ENCODE measurements at regions not wholly inside any gene's neighbourhood (a gene's known extent, or its start where the extent isn't known, plus 50 kb on each side); places are given as distances from the start of the nearest gene placed in this dataset.

DNA sequence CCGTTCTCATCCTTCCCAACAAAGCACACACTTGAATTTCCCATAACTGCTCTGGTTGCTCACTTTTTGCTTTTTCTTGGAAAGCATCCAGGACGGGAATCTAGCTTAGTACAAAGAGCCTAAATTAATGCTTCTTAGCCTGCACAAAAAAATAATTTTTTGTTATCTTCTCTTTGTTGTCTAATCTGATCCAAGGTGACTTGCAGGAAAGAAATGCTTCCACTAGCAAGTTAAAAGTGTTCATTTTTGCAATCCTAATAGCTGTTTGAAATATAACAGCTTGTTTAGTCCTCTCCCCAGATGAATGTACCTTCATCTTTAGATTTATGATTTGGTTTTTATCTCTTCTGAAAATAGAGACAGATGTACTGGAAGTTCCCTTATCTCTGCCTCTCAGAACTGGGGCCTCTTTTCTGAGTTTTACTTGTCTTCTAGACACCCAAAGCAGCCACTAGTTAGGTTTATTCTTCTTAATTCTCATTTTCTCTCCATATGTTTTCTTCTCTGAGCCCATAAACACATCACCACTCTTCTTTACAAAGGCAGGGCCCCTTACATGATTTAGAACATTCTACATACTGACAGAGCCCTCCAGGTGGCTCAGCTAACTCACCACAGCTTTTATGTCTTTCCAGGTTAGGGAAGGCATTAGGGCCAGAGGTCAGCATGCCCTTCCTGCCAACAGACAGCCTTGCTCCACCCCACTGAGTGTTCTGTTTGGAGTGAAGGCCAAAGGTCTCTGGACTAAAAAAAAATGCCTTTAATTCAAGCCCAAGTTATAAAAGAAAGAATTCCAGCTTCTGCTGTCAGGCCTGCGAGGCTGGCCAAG lies 74.7 kb upstream of the MAP4K3 start:
- Histone ChIP-seq H2AFZ (no peak overlapping the region), H3K27me3 (replicated peaks; ENCODE audit: insufficient read depth) (no peaks in the 10 kb centered on the region), H3K36me3 (ENCODE audit: low read depth) (no peaks in the 10 kb centered on the region), H3K9ac (no peak overlapping the region), H3K9me3 (ENCODE audit: low read depth) (no peaks in the 10 kb centered on the region), H3K9me2 (ENCODE audit: insufficient read depth) (no peaks in the 10 kb centered on the region), H3F3A (ENCODE audit: insufficient read depth) (peaks cover 7% of the 10 kb centered on the region; the same call in 1 of the 2 replicates), H4K20me1 (ENCODE audit: insufficient read depth) (no peaks in the 10 kb centered on the region), H3K4me3 (no peak overlapping the region), H3K79me2 (ENCODE audit: insufficient read depth) (no peaks in the 10 kb centered on the region), H3K27ac (no peak overlapping the region), H3K4me2 (ENCODE audit: unreplicated experiment) (no peak overlapping the region), H3K4me1 (ENCODE audit: insufficient read depth) (peaks cover 31% of the 10 kb centered on the region)
- no peak for DNase-seq
- in situ Hi-C loops (cut with MboI) = no loop called here
- TF ChIP-seq EZH2 (IDR thresholded peaks at IDR 0.05; ENCODE audit: insufficient read depth, poor library complexity, severe bottlenecking) (no peak), EZH2phosphoT487 (IDR thresholded peaks at IDR 0.05; ENCODE audit: insufficient read depth, low read depth) (no peak)
- 81 to 98% methylated on average over 3 of the region's 3 CpGs for WGBS, 2 experiments (ENCODE audit: low coverage in 1 of 2, low lambda C conversion rate in 2 of 2, missing lambda C conversion rate in 2 of 2)

DNA sequence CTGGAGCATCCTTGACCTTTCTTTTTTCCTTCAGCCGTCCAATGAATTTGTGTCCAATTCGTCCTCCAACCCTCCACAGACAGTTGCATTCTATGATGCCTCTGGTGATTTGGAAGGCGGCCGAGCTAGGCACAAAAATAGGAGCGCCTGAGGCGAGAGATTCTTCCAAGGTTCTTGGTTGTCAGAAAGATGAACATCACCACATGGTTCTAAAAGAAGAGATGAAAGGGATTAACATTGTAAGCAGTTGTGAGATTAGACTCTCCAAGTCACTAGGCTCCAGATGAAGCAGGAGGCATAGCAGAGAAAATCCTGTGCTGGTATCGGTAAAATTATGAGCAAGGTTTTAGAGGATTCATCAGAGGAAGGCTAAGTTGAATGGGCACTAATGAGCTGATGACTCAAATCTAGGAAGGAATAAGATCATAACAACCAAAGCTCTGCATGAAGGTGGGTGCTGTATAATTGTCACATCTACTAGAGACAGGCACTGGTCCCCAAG lies 75.4 kb upstream of the MAP4K3 start:
- Histone ChIP-seq H3F3A (ENCODE audit: insufficient read depth) (peaks cover 12% of the 10 kb centered on the region; the same call in 1 of the 2 replicates), H3K4me2 (ENCODE audit: unreplicated experiment) (no peak overlapping the region), H3K9me3 (ENCODE audit: low read depth) (no peaks in the 10 kb centered on the region), H3K9me2 (ENCODE audit: insufficient read depth) (no peaks in the 10 kb centered on the region), H3K27ac (no peak overlapping the region), H3K36me3 (ENCODE audit: low read depth) (no peaks in the 10 kb centered on the region), H3K4me1 (ENCODE audit: insufficient read depth) (peaks cover 37% of the 10 kb centered on the region), H3K9ac (no peak overlapping the region), H4K20me1 (ENCODE audit: insufficient read depth) (no peaks in the 10 kb centered on the region), H2AFZ (no peak overlapping the region), H3K27me3 (replicated peaks; ENCODE audit: insufficient read depth) (no peaks in the 10 kb centered on the region), H3K79me2 (ENCODE audit: insufficient read depth) (no peaks in the 10 kb centered on the region), H3K4me3 (no peak overlapping the region)
- in situ Hi-C loops (cut with MboI) = no loop called here
- 90 to 97% methylated on average over 7 of the region's 7 CpGs for WGBS, 2 experiments (ENCODE audit: low coverage in 1 of 2, low lambda C conversion rate in 2 of 2, missing lambda C conversion rate in 2 of 2)
- TF ChIP-seq EZH2 (IDR thresholded peaks at IDR 0.05; ENCODE audit: insufficient read depth, poor library complexity, severe bottlenecking) (no peak), EZH2phosphoT487 (IDR thresholded peaks at IDR 0.05; ENCODE audit: insufficient read depth, low read depth) (no peak)
- DNase-seq = peak; percentile 23

DNA sequence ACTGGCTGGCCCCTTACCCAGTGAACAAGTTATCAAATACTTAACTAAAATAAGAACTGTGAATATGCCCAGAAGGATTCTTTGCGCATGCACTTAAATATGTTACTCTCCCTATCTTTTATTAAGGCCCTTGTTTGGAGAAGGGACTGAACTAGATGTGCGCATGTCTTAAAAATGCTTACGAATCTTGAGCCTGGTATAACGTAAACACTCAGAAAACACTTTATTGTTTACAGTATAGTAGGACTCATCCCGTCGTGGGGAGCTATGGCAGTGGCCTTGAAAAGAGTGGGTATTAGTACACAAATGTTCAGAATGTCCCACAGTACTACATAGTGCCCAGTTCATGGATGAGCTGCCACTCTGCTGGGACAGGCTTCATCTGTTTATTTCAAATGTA lies 75.9 kb upstream of the MAP4K3 start:
- Histone ChIP-seq H3K4me1 (ENCODE audit: insufficient read depth) (peaks cover 35% of the 10 kb centered on the region), H3K9me3 (ENCODE audit: low read depth) (no peaks in the 10 kb centered on the region), H3K27me3 (replicated peaks; ENCODE audit: insufficient read depth) (no peaks in the 10 kb centered on the region), H3K4me3 (no peak overlapping the region), H3K9ac (peak overlapping the region; percentile 39), H3K79me2 (ENCODE audit: insufficient read depth) (no peaks in the 10 kb centered on the region), H2AFZ (no peak overlapping the region), H3F3A (ENCODE audit: insufficient read depth) (peaks cover 12% of the 10 kb centered on the region; the same call in 1 of the 2 replicates), H3K4me2 (ENCODE audit: unreplicated experiment) (peak overlapping the region; percentile 54), H4K20me1 (ENCODE audit: insufficient read depth) (no peaks in the 10 kb centered on the region), H3K27ac (peak overlapping the region; percentile 54), H3K9me2 (ENCODE audit: insufficient read depth) (no peaks in the 10 kb centered on the region), H3K36me3 (ENCODE audit: low read depth) (no peaks in the 10 kb centered on the region)
- no peak for TF ChIP-seq EZH2phosphoT487 (IDR thresholded peaks at IDR 0.05; ENCODE audit: insufficient read depth, low read depth)
- TF ChIP-seq EZH2 (IDR thresholded peaks at IDR 0.05; ENCODE audit: insufficient read depth, poor library complexity, severe bottlenecking) = no peak
- DNase-seq = no peak
- in situ Hi-C loops (cut with MboI) = no loop called here
- WGBS, 2 experiments (ENCODE audit: low coverage in 1 of 2, low lambda C conversion rate in 2 of 2, missing lambda C conversion rate in 2 of 2) = 96 to 97% methylated on average over 6 of the region's 6 CpGs

DNA sequence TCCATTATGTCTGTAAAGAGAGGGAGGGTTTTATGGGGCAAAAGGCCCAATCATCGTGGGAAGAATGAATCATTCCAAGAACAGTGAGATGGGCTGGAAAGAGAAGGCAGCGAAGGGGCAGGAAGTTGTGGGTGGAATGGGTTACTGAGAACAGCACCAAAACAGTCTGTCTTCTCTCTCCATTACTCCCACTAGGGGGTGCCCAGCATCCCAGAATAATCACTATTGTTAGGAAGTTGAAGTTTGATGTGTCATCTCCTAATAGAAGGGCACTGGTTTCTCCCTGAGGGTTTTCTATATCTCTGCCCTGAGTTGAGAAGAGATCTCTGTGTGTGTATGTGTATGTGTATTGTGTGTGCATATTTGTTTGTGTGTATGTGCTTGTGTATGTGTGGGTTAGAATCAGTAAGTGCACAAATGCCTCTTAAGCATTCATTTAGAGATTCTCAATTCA lies 76.6 kb upstream of the MAP4K3 start:
- in situ Hi-C loops (cut with MboI) = no loop called here
- TF ChIP-seq EZH2phosphoT487 (IDR thresholded peaks at IDR 0.05; ENCODE audit: insufficient read depth, low read depth) = no peak
- no peak for TF ChIP-seq EZH2 (IDR thresholded peaks at IDR 0.05; ENCODE audit: insufficient read depth, poor library complexity, severe bottlenecking)
- peak; percentile 95 for DNase-seq
- Histone ChIP-seq H3K27me3 (replicated peaks; ENCODE audit: insufficient read depth) (no peaks in the 10 kb centered on the region), H3K4me1 (ENCODE audit: insufficient read depth) (peaks cover 28% of the 10 kb centered on the region), H3F3A (ENCODE audit: insufficient read depth) (peaks cover 12% of the 10 kb centered on the region; the same call in 1 of the 2 replicates), H2AFZ (no peak overlapping the region), H3K9me2 (ENCODE audit: insufficient read depth) (no peaks in the 10 kb centered on the region), H3K79me2 (ENCODE audit: insufficient read depth) (no peaks in the 10 kb centered on the region), H3K36me3 (ENCODE audit: low read depth) (no peaks in the 10 kb centered on the region), H3K4me2 (ENCODE audit: unreplicated experiment) (peak overlapping the region; percentile 54), H3K4me3 (no peak overlapping the region), H3K27ac (peak overlapping the region; percentile 54), H3K9me3 (ENCODE audit: low read depth) (no peaks in the 10 kb centered on the region), H3K9ac (peak overlapping the region; percentile 39; the same call in 1 of the 2 replicates), H4K20me1 (ENCODE audit: insufficient read depth) (no peaks in the 10 kb centered on the region)
- 1 to 9% methylated on average over 2 of the region's 2 CpGs for WGBS, 2 experiments (ENCODE audit: low coverage in 1 of 2, low lambda C conversion rate in 2 of 2, missing lambda C conversion rate in 2 of 2)

Measured in GM23248 (cell line).